GM12878 (cell line): ENCODE measurements at regions not wholly inside any gene's neighbourhood (a gene's known extent, or its start where the extent isn't known, plus 50 kb on each side); places are given as distances from the start of the nearest gene placed in this dataset.

ENCODE experiments used
- ATAC-seq: fragments of 200-7000 bp; cut with Tn5 transposase; 3 replicates; pipeline ENCODE4 v1.9.1; 2020; ENCODE audit warnings: mild to moderate bottlenecking, moderate library complexity
- BruUV-seq: library from RNA; stranded (reverse); fragments of 400-500 nt; replicated peaks from 2 replicates; lab custom pipeline; 2021; lab: Mats Ljungman, UMichigan
- CTCF ChIA-PET: fragments of 300-600 bp; sonication (Branson Sonifier 250); formaldehyde crosslinking; extraction: SDS; loops from one replicate; lab custom pipeline; 2021; ENCODE audit warnings: inconsistent platforms; lab: Yijun Ruan, JAX
- POLR2A ChIA-PET: fragments of 350-600 bp; formaldehyde crosslinking; extraction: SDS; loops from one replicate; lab custom pipeline; 2021; ENCODE audit warnings: inconsistent platforms; lab: Charles Lee
- RAD21 ChIA-PET: fragments of 300-600 bp; sonication (Branson Sonifier 250); formaldehyde crosslinking; loops from one replicate; lab custom pipeline; 2023; ENCODE audit warnings: antibody characterized with exemption; ENCODE audit not compliant: unreplicated experiment; lab: Charles Lee
- SMC1A ChIA-PET: fragments of 300-600 bp; sonication (Branson Sonifier 250); formaldehyde crosslinking; loops from one replicate; lab custom pipeline; 2023; ENCODE audit not compliant: unreplicated experiment, uncharacterized antibody; lab: Charles Lee
- DNase-seq: peaks from one replicate; pipeline ENCODE4 v3.0.0-alpha.2; 2011; ENCODE audit warnings: low read depth, low spot score
- FAIRE-seq: peaks from 3 replicates; lab custom pipeline; 2011; peaks lifted over from hg19 to GRCh38; lab: Jason Lieb, UNC
- H2AFZ ChIP-seq: 2 replicates; pipeline ENCODE4 v1.6.0; 2011; ENCODE audit warnings: low read depth, low read length, control low read depth; ENCODE audit not compliant: control insufficient read depth
- H3K27ac ChIP-seq: 2 replicates; pipeline ENCODE4 v1.5.1; 2011; ENCODE audit warnings: control low read depth; ENCODE audit not compliant: control insufficient read depth, insufficient read depth
- H3K27me3 ChIP-seq, 2 experiments: replicated peaks in 1 of 2; 2 replicates each; pipeline versions ENCODE4 v1.6.0 to v1.6.1; 2011; ENCODE audit warnings: low read length in 1 of 2; ENCODE audit not compliant: control insufficient read depth in 2 of 2, insufficient read depth in 2 of 2
- H3K36me3 ChIP-seq, 2 experiments: 2 replicates each; pipeline ENCODE4 v1.5.1; 2011; ENCODE audit warnings: low read length in 1 of 2; ENCODE audit not compliant: control insufficient read depth in 2 of 2, insufficient read depth in 2 of 2
- H3K4me1 ChIP-seq: 2 replicates; pipeline ENCODE4 v1.6.1; 2011; ENCODE audit warnings: mild to moderate bottlenecking, low read length, moderate library complexity, mixed read lengths; ENCODE audit not compliant: control insufficient read depth, insufficient read depth
- H3K4me2 ChIP-seq: 2 replicates; pipeline ENCODE4 v1.6.0; 2011; ENCODE audit warnings: control low read depth; ENCODE audit not compliant: control insufficient read depth, insufficient read depth
- H3K4me3 ChIP-seq: fragments of 200-600 bp; sonication (generic); 2 replicates; pipeline ENCODE4 v1.5.1; 2016
- H3K79me2 ChIP-seq: 2 replicates; pipeline ENCODE4 v1.6.0; 2011; ENCODE audit warnings: low read length; ENCODE audit not compliant: control insufficient read depth, insufficient read depth
- H3K9ac ChIP-seq: 2 replicates; pipeline ENCODE4 v1.8.0; 2011; ENCODE audit warnings: low read length, control low read depth, mixed read lengths; ENCODE audit not compliant: control insufficient read depth, insufficient read depth
- H3K9me3 ChIP-seq: replicated peaks from 3 replicates; pipeline ENCODE4 v1.5.1; 2011; ENCODE audit warnings: mild to moderate bottlenecking, low read length; ENCODE audit not compliant: control insufficient read depth, insufficient read depth
- H4K20me1 ChIP-seq: 2 replicates; pipeline ENCODE4 v1.6.0; 2011; ENCODE audit not compliant: control insufficient read depth, insufficient read depth
- BCL3 ChIP-seq: IDR thresholded peaks from 2 replicates; pipeline ENCODE4 v1.6.1; 2011; ENCODE audit warnings: borderline replicate concordance, low read depth, mild to moderate bottlenecking, moderate library complexity, low read length; ENCODE audit not compliant: insufficient read depth, poor library complexity, severe bottlenecking
- CHD4 ChIP-seq: fragments of 200-600 bp; sonication (generic); IDR thresholded peaks from 2 replicates; pipeline ENCODE4 v1.6.1; 2016; ENCODE audit warnings: mild to moderate bottlenecking
- EGR1 ChIP-seq, 2 experiments: IDR thresholded peaks; 1 replicate in 1 of 2; 2 replicates in 1 of 2; pipeline ENCODE4 v1.6.1; 2011 to 2012; ENCODE audit warnings: low read depth in 2 of 2, low read length in 2 of 2, borderline replicate concordance in 1 of 2, mild to moderate bottlenecking in 1 of 2, moderate library complexity in 1 of 2
- ETV6 ChIP-seq, 2 experiments: fragments of 450-650 bp in 1 of 2; IDR thresholded peaks in 1 of 2; conservative IDR thresholded peaks in 1 of 2; 2 replicates each; pipeline ENCODE4 v1.6.1; 2014; ENCODE audit warnings: antibody characterized with exemption in 1 of 2, borderline replicate concordance in 1 of 2, low read depth in 1 of 2, mild to moderate bottlenecking in 1 of 2, moderate library complexity in 1 of 2
- FOXM1 ChIP-seq: IDR thresholded peaks from 2 replicates; pipeline ENCODE4 v1.6.1; 2012; ENCODE audit warnings: low read depth, mild to moderate bottlenecking, inconsistent platforms, low read length, moderate library complexity
- MYB ChIP-seq: fragments of 150-350 bp; IDR thresholded peaks from 2 replicates; pipeline ENCODE4 v1.6.1; 2014; ENCODE audit warnings: mild to moderate bottlenecking, low read depth, low read length, borderline replicate concordance
- NFYA ChIP-seq: IDR thresholded peaks from 2 replicates; pipeline ENCODE4 v1.6.1; 2011; ENCODE audit warnings: low read depth, mild to moderate bottlenecking, low read length, improper control_type of control experiment, borderline replicate concordance
- PBX3 ChIP-seq: IDR thresholded peaks from 2 replicates; pipeline ENCODE4 v1.6.1; 2011; ENCODE audit warnings: mild to moderate bottlenecking, low read depth, low read length, moderate library complexity; ENCODE audit not compliant: insufficient replicate concordance
- RAD51 ChIP-seq: fragments of 450-650 bp; IDR thresholded peaks from 2 replicates; pipeline ENCODE4 v1.6.1; 2016; ENCODE audit warnings: moderate library complexity, mild to moderate bottlenecking, inconsistent platforms
- RB1 ChIP-seq: fragments of 450-650 bp; formaldehyde crosslinking; IDR thresholded peaks from 2 replicates; pipeline ENCODE4 v1.6.1; 2017; ENCODE audit warnings: mild to moderate bottlenecking, borderline replicate concordance
- RUNX3 ChIP-seq: IDR thresholded peaks from 2 replicates; pipeline ENCODE4 v1.6.1; 2012; ENCODE audit warnings: low read length, inconsistent platforms
- SMARCA5 ChIP-seq: fragments of 450-650 bp; IDR thresholded peaks from 2 replicates; pipeline ENCODE4 v1.6.1; 2017; ENCODE audit warnings: mild to moderate bottlenecking
- SP1 ChIP-seq: IDR thresholded peaks from one replicate; pipeline ENCODE4 v1.6.1; 2011; ENCODE audit warnings: low read depth, low read length
- SRF ChIP-seq, 2 experiments: IDR thresholded peaks; 2 replicates each; pipeline ENCODE4 v1.6.1; 2011; ENCODE audit warnings: low read depth in 2 of 2, low read length in 2 of 2, mild to moderate bottlenecking in 1 of 2, moderate library complexity in 1 of 2
- TCF12 ChIP-seq: IDR thresholded peaks from 2 replicates; pipeline ENCODE4 v1.6.1; 2011; ENCODE audit warnings: low read depth, mild to moderate bottlenecking, low read length
- YBX1 ChIP-seq: fragments of 450-650 bp; IDR thresholded peaks from 2 replicates; pipeline ENCODE4 v1.6.1; 2016; ENCODE audit warnings: antibody characterized with exemption
- YY1 ChIP-seq: IDR thresholded peaks from 2 replicates; pipeline ENCODE4 v1.6.1; 2011; ENCODE audit warnings: low read depth, mild to moderate bottlenecking, low read length
- ZNF384 ChIP-seq: IDR thresholded peaks from 2 replicates; pipeline ENCODE4 v1.6.1; 2012; ENCODE audit warnings: low read depth, mild to moderate bottlenecking, low read length, improper control_type of control experiment, borderline replicate concordance
- WGBS: methylation state at CpG from one replicate; pipeline ENCODE4 v1.1.6; 2016; ENCODE audit warnings: low lambda C conversion rate; ENCODE audit not compliant: insufficient replicate concordance, insufficient coverage; ENCODE audit errors: missing lambda C conversion rate; 5-methylcytosine and 5-hydroxymethylcytosine counted together
- in situ Hi-C: fragments of 300-500 bp; cut with MboI; formaldehyde crosslinking; loops from 9 replicates; pipeline ENCODE4 v1.14.3; 2018; ENCODE audit warnings: mixed read lengths
- intact Hi-C: fragments of 100-400 bp; cut with micrococcal nuclease; formaldehyde crosslinking; loops from one replicate; pipeline ENCODE4 v1.14.2; 2022; ENCODE audit not compliant: unreplicated experiment

GRCh38 chr3:67312155-67312554 is 314.0 kb downstream of the KBTBD8 start:
- 33% methylated on average over 3 of the region's 3 CpGs for WGBS
- ATAC-seq (no peak), DNase-seq (no peak), FAIRE-seq (no peak)
- intact Hi-C loops = no loop called here
- Histone ChIP-seq H3K4me3 (no peak overlapping the region), H3K79me2 (no peaks in the 10 kb centered on the region), H3K4me1 (no peaks in the 10 kb centered on the region), H3K36me3 (no peaks in the 10 kb centered on the region), H3K9me3 (no peaks in the 10 kb centered on the region), H3K4me2 (no peak overlapping the region), H3K27ac (no peak overlapping the region), H3K27me3 (no peaks in the 10 kb centered on the region; a peak in 2 of 4 replicates), H3K9ac (no peak overlapping the region), H4K20me1 (no peaks in the 10 kb centered on the region), H2AFZ (no peak overlapping the region)
- SMC1A ChIA-PET = no interaction called here
- no peak for TF ChIP-seq RB1
- no peak for TF ChIP-seq YBX1
- no peak for TF ChIP-seq BCL3
- CTCF ChIA-PET = no interaction called here
- in situ Hi-C loops = no loop called here
- BruUV-seq = no TSS peak
- RAD21 ChIA-PET = no interaction called here
- POLR2A ChIA-PET = no interaction called here

- in situ Hi-C loops (no loop called here), intact Hi-C loops (no loop called here)
- SMC1A ChIA-PET = interaction anchor here (1.4 kb wide), 1 partner anchor 365 kb away, joined by 3 read pairs; no protein-coding TSS in a partner anchor
- POLR2A ChIA-PET = no interaction called here
- no peak for FAIRE-seq
- no peak overlapping the region for H3K4me2 ChIP-seq
- H3K79me2 ChIP-seq = no peaks in the 10 kb centered on the region
- CTCF ChIA-PET = no interaction called here
- no peaks in the 10 kb centered on the region for H4K20me1 ChIP-seq
- H3K9me3 ChIP-seq = no peaks in the 10 kb centered on the region
- H3K4me3 ChIP-seq = no peak overlapping the region
- no peaks in the 10 kb centered on the region for H3K36me3 ChIP-seq
- H3K27me3 ChIP-seq = no peaks in the 10 kb centered on the region; a peak in 2 of 4 replicates
- no peaks in the 10 kb centered on the region for H3K4me1 ChIP-seq
- no peak for ATAC-seq
- H3K27ac ChIP-seq = no peak overlapping the region
- 3% methylated on average over 2 of the region's 2 CpGs for WGBS
- H3K9ac ChIP-seq = no peak overlapping the region
- RAD21 ChIA-PET = no interaction called here
- H2AFZ ChIP-seq = no peak overlapping the region
- no peak for DNase-seq
- BruUV-seq = no TSS peak
- TF ChIP-seq NFYA (no peak), TCF12 (no peak), RAD51 (no peak), YY1 (no peak), ETV6 (conservative IDR thresholded peaks at IDR 0.05 in 1 of 2, IDR thresholded peaks at IDR 0.05 in 1 of 2; ENCODE audit: borderline replicate concordance in 1 of 2, low read depth in 1 of 2) (no peak), PBX3 (no peak), EGR1 (IDR thresholded peaks at IDR 0.05; ENCODE audit: borderline replicate concordance in 1 of 2, low read depth in 2 of 2, low read length in 2 of 2) (no peak), SP1 (no peak), RUNX3 (no peak), CHD4 (no peak), SMARCA5 (no peak), ZNF384 (no peak), MYB (no peak), SRF (IDR thresholded peaks at IDR 0.05; ENCODE audit: low read depth in 2 of 2, low read length in 2 of 2) (no peak), FOXM1 (no peak)
Measured at GRCh38 chr3:67318162-67318561, 320.1 kb downstream of the KBTBD8 start.
